Ishikawa (cell line): ENCODE measurements at regions not wholly inside any gene's neighbourhood (a gene's known extent, or its start where the extent isn't known, plus 50 kb on each side); places are given as distances from the start of the nearest gene placed in this dataset.

Source experiments
- CEBPB ChIP-seq: IDR thresholded peaks from 2 replicates; pipeline ENCODE4 v1.6.1; 2012
- CREB1 ChIP-seq: IDR thresholded peaks from 2 replicates; pipeline ENCODE4 v1.6.1; 2012; ENCODE audit warnings: low read depth
- EGR1 ChIP-seq: IDR thresholded peaks from 2 replicates; pipeline ENCODE4 v1.6.1; 2012
- EP300 ChIP-seq: IDR thresholded peaks from 2 replicates; pipeline ENCODE4 v1.6.1; 2012; ENCODE audit warnings: borderline replicate concordance
- FOXM1 ChIP-seq: IDR thresholded peaks from 2 replicates; pipeline ENCODE4 v1.6.1; 2012; ENCODE audit warnings: low read depth, borderline replicate concordance
- MAX ChIP-seq: IDR thresholded peaks from 2 replicates; pipeline ENCODE4 v1.6.1; 2012
- NFIC ChIP-seq: IDR thresholded peaks from 2 replicates; pipeline ENCODE4 v1.6.1; 2012
- RAD21 ChIP-seq: IDR thresholded peaks from 2 replicates; pipeline ENCODE4 v1.6.1; 2012; ENCODE audit warnings: low read depth
- REST ChIP-seq: IDR thresholded peaks from 2 replicates; pipeline ENCODE4 v1.6.1; 2012; ENCODE audit warnings: low read depth, mild to moderate bottlenecking
- TAF1 ChIP-seq: IDR thresholded peaks from 2 replicates; pipeline ENCODE4 v1.6.1; 2012; ENCODE audit warnings: low read depth, mild to moderate bottlenecking
- TCF12 ChIP-seq: IDR thresholded peaks from 2 replicates; pipeline ENCODE4 v1.6.1; 2012; ENCODE audit warnings: low read depth
- TEAD4 ChIP-seq: IDR thresholded peaks from 2 replicates; pipeline ENCODE4 v1.6.1; 2012
- USF1 ChIP-seq: IDR thresholded peaks from 2 replicates; pipeline ENCODE4 v1.6.1; 2012
- YY1 ChIP-seq: IDR thresholded peaks from 2 replicates; pipeline ENCODE4 v1.6.1; 2012; ENCODE audit warnings: low read depth
- ZBTB7A ChIP-seq: IDR thresholded peaks from 2 replicates; pipeline ENCODE4 v1.6.1; 2012; ENCODE audit warnings: low read depth

- no peak for TF ChIP-seq RAD21
- TF ChIP-seq TCF12 = no peak
- TF ChIP-seq TEAD4 = no peak
- peak; percentile 44 for TF ChIP-seq NFIC
These were observed 367.9 kb upstream of the PROK2 start for GRCh38 chr3:72152551-72153476.

- TF ChIP-seq TEAD4 (no peak), NFIC (no peak), ZBTB7A (no peak), MAX (no peak), EP300 (no peak), EGR1 (no peak), TCF12 (no peak), REST (no peak), YY1 (no peak), CEBPB (no peak), FOXM1 (no peak), CREB1 (no peak), RAD21 (no peak), USF1 (no peak), TAF1 (no peak)
These were observed 366.7 kb upstream of the PROK2 start for GRCh38 chr3:72151465-72152238.

- TF ChIP-seq EP300 (no peak), YY1 (no peak), CREB1 (no peak), CEBPB (no peak), NFIC (no peak), TCF12 (no peak), RAD21 (no peak), ZBTB7A (no peak), MAX (no peak), TEAD4 (no peak), EGR1 (no peak), TAF1 (no peak), FOXM1 (no peak), REST (no peak), USF1 (no peak)
These were observed 365.9 kb upstream of the PROK2 start for GRCh38 chr3:72150634-72151412.

- TF ChIP-seq TAF1 = no peak
- no peak for TF ChIP-seq TEAD4
- no peak for TF ChIP-seq EGR1
- TF ChIP-seq MAX = no peak
- no peak for TF ChIP-seq RAD21
- no peak for TF ChIP-seq EP300
- no peak for TF ChIP-seq FOXM1
- TF ChIP-seq TCF12 = no peak
- no peak for TF ChIP-seq USF1
- TF ChIP-seq ZBTB7A = no peak
- TF ChIP-seq YY1 = no peak
- no peak for TF ChIP-seq CEBPB
- no peak for TF ChIP-seq CREB1
- no peak for TF ChIP-seq REST
- TF ChIP-seq NFIC = no peak
These were observed 364.8 kb upstream of the PROK2 start for GRCh38 chr3:72149645-72150300.
